ENCODE measurements at regions not wholly inside any gene's neighbourhood (a gene's known extent, or its start where the extent isn't known, plus 50 kb on each side); places are given as distances from the start of the nearest gene placed in this dataset.

GRCh38 chr9:18333157-18333556, 140.8 kb upstream of the ADAMTSL1 start:
- Mint-ChIP-seq H3K36me3 (ENCODE audit: low read depth) (no peaks in the 10 kb centered on the region), H3K9me3 (no peaks in the 10 kb centered on the region), H3K27ac (no peak overlapping the region), H3K4me3 (no peak overlapping the region), H3K27me3 (ENCODE audit: low read depth) (no peaks in the 10 kb centered on the region), H3K4me1 (ENCODE audit: low read depth) (no peaks in the 10 kb centered on the region)
- no peak for DNase-seq (ENCODE audit: low spot score)

DNA sequence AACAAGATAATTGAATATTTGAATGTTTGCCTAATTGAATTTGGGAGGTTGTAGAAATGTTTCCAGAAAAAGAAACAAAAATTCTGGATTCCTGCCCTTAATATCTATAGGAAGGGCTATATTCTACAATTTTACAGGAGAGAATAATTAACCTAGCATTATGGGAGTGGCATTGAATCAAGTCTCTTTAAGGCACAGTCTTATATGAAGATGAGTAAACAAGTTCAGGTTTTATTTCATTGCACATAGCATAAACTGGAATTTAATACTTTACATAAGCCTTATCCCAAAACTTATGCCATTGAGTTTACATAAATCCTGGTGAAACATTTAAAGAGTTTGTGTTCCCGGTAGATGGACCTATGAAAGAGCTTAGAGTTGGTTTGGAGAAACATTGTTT, 138.1 kb upstream of the ADAMTSL1 start:
- Mint-ChIP-seq H3K4me1 (ENCODE audit: low read depth) (no peaks in the 10 kb centered on the region), H3K27me3 (ENCODE audit: low read depth) (no peaks in the 10 kb centered on the region), H3K4me3 (no peak overlapping the region), H3K27ac (no peak overlapping the region), H3K9me3 (no peaks in the 10 kb centered on the region), H3K36me3 (ENCODE audit: low read depth) (no peaks in the 10 kb centered on the region)
- no peak for DNase-seq (ENCODE audit: low spot score)

GRCh38 chr9:18338042-18338441, 135.9 kb upstream of the ADAMTSL1 start:
- Mint-ChIP-seq H3K27me3 (ENCODE audit: low read depth) (no peaks in the 10 kb centered on the region), H3K27ac (no peak overlapping the region), H3K9me3 (no peaks in the 10 kb centered on the region), H3K36me3 (ENCODE audit: low read depth) (no peaks in the 10 kb centered on the region), H3K4me1 (ENCODE audit: low read depth) (no peaks in the 10 kb centered on the region), H3K4me3 (no peak overlapping the region)
- DNase-seq (ENCODE audit: low spot score): no peak

DNA sequence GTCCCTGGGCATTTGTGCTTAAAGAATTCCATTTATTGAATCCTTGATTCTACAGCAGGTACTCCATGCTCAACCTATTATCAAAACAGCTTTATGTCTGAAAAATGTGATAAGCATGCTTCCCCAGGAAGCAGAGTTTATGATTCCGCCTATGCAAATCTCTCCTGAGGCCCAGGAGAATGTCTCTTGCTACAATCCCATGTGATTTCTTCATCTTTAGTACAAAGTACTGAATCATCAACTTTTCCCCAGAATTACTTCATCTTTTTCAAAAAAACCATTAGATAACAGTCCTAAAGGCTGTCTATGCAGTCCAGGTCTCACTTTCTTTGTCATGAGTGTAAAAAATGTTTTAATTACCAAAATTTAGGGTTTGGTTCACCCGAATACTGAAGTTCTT, 130.2 kb upstream of the ADAMTSL1 start:
- H3K9me3 Mint-ChIP-seq: no peaks in the 10 kb centered on the region
- H3K27ac Mint-ChIP-seq: no peak overlapping the region
- no peaks in the 10 kb centered on the region for H3K27me3 Mint-ChIP-seq (ENCODE audit: low read depth)
- no peak overlapping the region for H3K4me3 Mint-ChIP-seq
- no peaks in the 10 kb centered on the region for H3K36me3 Mint-ChIP-seq (ENCODE audit: low read depth)
- H3K4me1 Mint-ChIP-seq (ENCODE audit: low read depth): no peaks in the 10 kb centered on the region
- DNase-seq (ENCODE audit: low spot score): no peak

DNA sequence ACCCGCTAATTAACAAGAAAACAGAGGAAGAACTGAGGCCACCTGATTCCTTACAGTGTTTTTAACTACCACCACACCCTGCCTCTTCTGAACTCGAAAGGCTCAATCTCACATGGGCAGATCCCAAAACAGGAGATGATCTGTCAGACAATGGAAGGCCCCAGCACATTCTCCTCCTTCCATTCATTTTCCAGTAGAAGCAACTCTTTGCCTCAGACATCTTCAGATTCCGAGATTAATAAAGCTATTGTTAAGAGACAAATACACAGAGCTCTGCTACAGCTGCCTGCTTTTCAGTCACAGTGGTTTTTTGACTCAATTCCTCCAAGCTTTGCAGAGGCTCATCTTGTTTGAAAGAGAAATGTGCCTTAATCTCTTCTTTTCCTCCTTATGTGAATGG, 127.2 kb upstream of the ADAMTSL1 start:
- Mint-ChIP-seq H3K9me3 (no peaks in the 10 kb centered on the region), H3K36me3 (ENCODE audit: low read depth) (no peaks in the 10 kb centered on the region), H3K4me3 (no peak overlapping the region), H3K27ac (no peak overlapping the region), H3K27me3 (ENCODE audit: low read depth) (no peaks in the 10 kb centered on the region), H3K4me1 (ENCODE audit: low read depth) (no peaks in the 10 kb centered on the region)
- no peak for DNase-seq (ENCODE audit: low spot score)

- H3K4me1 Mint-ChIP-seq (ENCODE audit: low read depth): no peaks in the 10 kb centered on the region
- H3K9me3 Mint-ChIP-seq: no peaks in the 10 kb centered on the region
- no peaks in the 10 kb centered on the region for H3K27me3 Mint-ChIP-seq (ENCODE audit: low read depth)
- H3K27ac Mint-ChIP-seq: no peak overlapping the region
- H3K36me3 Mint-ChIP-seq (ENCODE audit: low read depth): no peaks in the 10 kb centered on the region
- no peak for DNase-seq (ENCODE audit: low spot score)
- H3K4me3 Mint-ChIP-seq: no peak overlapping the region
Measured at GRCh38 chr9:18347386-18348082, 126.4 kb upstream of the ADAMTSL1 start.

DNA sequence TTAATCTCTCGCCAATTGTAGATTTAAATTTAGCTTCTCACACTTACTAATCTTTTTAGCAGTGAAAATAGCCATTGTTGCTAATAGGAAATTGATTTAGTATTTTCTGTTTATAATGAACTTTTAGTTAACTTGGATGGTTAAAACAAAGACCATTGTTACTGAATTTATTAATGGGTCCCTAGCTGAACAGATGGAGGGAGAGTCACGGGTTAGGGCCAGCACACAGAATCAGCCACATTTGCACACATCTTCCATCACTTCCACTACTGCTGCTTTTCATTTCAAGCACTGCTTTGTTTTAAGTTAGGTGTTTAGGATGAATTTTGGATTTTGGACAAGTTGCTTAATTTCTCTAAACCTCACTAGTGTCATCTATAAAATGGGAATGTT, 125.9 kb upstream of the ADAMTSL1 start:
- no peak for DNase-seq (ENCODE audit: low spot score)
- Mint-ChIP-seq H3K4me3 (no peak overlapping the region), H3K9me3 (no peaks in the 10 kb centered on the region), H3K27ac (no peak overlapping the region), H3K4me1 (ENCODE audit: low read depth) (no peaks in the 10 kb centered on the region), H3K27me3 (ENCODE audit: low read depth) (no peaks in the 10 kb centered on the region), H3K36me3 (ENCODE audit: low read depth) (no peaks in the 10 kb centered on the region)

DNA sequence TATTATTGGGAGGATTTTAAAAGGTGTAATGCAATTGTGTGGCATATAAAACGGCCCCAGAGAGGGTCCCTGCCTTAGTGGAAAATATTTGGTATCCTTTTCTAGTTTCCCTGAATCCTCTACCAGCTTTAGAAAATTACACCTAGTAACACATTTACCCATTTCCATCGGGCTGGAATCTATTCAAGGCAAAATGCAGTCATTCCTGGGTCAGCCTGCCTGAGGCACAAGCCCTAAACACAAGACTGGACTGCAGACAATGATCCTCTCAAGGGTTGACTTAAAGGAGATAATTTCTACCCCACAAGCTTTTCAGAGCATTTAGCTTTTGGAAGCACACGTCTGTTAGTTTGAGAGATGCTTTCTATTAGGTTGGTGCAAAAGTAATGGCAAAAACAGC, 124.4 kb upstream of the ADAMTSL1 start:
- Mint-ChIP-seq H3K4me1 (ENCODE audit: low read depth) (no peaks in the 10 kb centered on the region), H3K27ac (no peak overlapping the region), H3K27me3 (ENCODE audit: low read depth) (no peaks in the 10 kb centered on the region)

DNA sequence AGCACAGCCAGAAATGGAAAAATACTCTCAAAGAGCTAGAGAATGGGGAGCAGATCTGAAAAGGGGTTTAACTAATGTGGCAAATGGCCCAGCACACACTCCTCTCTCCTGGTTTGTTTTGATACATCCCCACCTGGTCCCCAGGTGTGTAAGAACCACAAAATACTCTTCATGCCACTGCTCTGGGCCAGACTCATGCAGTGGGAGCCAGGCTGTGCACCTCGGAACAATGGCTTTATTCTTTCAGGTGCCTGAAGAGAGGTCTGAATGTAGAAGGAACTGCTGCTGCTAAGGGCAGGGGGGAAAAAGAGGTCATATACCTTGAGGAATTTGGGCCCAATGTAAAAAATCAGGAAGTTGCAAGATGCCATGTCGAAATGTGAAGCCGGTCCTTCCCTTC, 123.9 kb upstream of the ADAMTSL1 start:
- Mint-ChIP-seq H3K36me3 (ENCODE audit: low read depth) (no peaks in the 10 kb centered on the region), H3K4me3 (no peak overlapping the region), H3K4me1 (ENCODE audit: low read depth) (no peaks in the 10 kb centered on the region), H3K27me3 (ENCODE audit: low read depth) (no peaks in the 10 kb centered on the region), H3K27ac (no peak overlapping the region), H3K9me3 (no peaks in the 10 kb centered on the region)
- DNase-seq (ENCODE audit: low spot score): no peak

More for the DNA sequence above, 124.4 kb upstream of the ADAMTSL1 start:
- Mint-ChIP-seq H3K4me3 (no peak overlapping the region), H3K36me3 (ENCODE audit: low read depth) (no peaks in the 10 kb centered on the region), H3K9me3 (no peaks in the 10 kb centered on the region)
- DNase-seq (ENCODE audit: low spot score): no peak

DNA sequence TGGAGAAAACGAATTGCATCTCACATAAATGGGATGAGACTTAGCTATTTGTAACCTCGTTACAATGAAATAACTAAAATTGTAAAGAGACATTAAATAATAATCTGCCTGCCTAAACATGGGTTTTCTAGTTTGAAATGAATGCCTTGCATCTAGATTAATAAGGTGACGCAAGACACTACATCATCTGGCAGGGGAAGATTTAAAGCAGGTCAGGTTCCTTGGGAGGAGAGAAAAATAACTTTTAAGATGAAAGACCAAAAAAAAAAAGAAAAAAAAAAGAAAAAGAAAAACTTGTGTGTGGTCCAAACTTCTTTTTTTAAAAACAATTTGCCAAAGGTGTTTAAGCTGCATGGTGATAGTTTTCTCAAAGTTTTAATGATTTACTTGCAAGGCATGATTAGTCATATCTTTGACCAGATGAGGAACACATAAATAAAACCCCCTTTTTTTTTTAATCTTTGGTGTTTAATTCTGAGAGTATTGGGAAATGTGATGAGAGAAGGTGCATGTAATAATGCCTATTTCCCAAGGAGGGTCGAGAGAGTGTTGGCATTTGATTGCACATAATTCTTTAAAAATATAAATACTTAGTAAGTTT, 122.9 kb upstream of the ADAMTSL1 start:
- Mint-ChIP-seq H3K9me3 (no peaks in the 10 kb centered on the region), H3K4me3 (no peak overlapping the region), H3K4me1 (ENCODE audit: low read depth) (no peaks in the 10 kb centered on the region), H3K27ac (no peak overlapping the region), H3K36me3 (ENCODE audit: low read depth) (no peaks in the 10 kb centered on the region), H3K27me3 (ENCODE audit: low read depth) (no peaks in the 10 kb centered on the region)
- DNase-seq (ENCODE audit: low spot score): no peak

- DNase-seq (ENCODE audit: low spot score): no peak
- no peaks in the 10 kb centered on the region for H3K4me1 Mint-ChIP-seq (ENCODE audit: low read depth)
Measured at GRCh38 chr9:18352711-18353110, 121.2 kb upstream of the ADAMTSL1 start.

DNA sequence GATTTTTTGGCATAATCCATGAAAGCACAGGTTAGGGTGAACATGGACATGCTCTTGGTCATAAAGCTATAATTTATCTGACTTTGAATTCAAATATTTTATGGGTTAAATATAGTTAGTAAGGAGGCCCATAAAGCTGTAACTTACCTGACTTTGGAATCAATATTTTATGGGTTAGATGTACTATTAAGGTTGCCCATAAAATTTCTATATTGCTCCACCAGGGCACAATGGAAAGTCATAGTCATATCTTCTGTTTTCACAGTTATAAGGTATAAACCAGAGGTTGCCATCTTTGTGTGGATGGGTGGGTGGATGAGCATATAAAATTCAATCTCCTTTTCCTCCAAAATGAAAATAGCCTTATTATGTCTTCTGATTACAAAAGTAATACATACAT, 120.5 kb upstream of the ADAMTSL1 start:
- no peaks in the 10 kb centered on the region for H3K4me1 Mint-ChIP-seq (ENCODE audit: low read depth)
- no peaks in the 10 kb centered on the region for H3K27me3 Mint-ChIP-seq (ENCODE audit: low read depth)
- no peaks in the 10 kb centered on the region for H3K36me3 Mint-ChIP-seq (ENCODE audit: low read depth)
- DNase-seq (ENCODE audit: low spot score): no peak
- H3K27ac Mint-ChIP-seq: no peak overlapping the region
- no peak overlapping the region for H3K4me3 Mint-ChIP-seq
- H3K9me3 Mint-ChIP-seq: no peaks in the 10 kb centered on the region

More at GRCh38 chr9:18352711-18353110, 121.2 kb upstream of the ADAMTSL1 start:
- H3K4me3 Mint-ChIP-seq: no peak overlapping the region
- H3K9me3 Mint-ChIP-seq: no peaks in the 10 kb centered on the region
- no peaks in the 10 kb centered on the region for H3K36me3 Mint-ChIP-seq (ENCODE audit: low read depth)
- H3K27me3 Mint-ChIP-seq (ENCODE audit: low read depth): no peaks in the 10 kb centered on the region
- H3K27ac Mint-ChIP-seq: no peak overlapping the region

DNA sequence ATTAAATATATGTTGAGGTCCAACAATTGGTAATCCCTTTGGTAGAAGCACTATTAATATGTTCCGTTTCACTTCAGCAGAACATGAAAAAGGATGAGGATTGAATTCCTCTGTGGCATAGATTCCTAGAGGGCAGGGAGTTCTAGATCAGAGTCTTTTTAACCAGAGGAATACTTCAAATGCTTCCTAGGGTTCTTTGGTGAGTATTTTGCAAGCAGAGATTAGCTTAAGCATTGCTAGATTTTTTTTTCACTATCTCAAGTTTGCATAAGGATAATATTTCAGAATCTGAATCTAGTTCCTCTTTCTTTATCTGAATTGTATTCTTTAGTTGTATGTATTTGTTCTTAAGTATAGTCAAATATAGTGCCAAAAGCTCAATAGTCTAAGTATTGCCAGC, 116.6 kb upstream of the ADAMTSL1 start:
- H3K27me3 Mint-ChIP-seq (ENCODE audit: low read depth): no peaks in the 10 kb centered on the region

GRCh38 chr9:18358325-18358724, 115.6 kb upstream of the ADAMTSL1 start:
- Mint-ChIP-seq H3K36me3 (ENCODE audit: low read depth) (no peaks in the 10 kb centered on the region), H3K4me1 (ENCODE audit: low read depth) (no peaks in the 10 kb centered on the region), H3K27me3 (ENCODE audit: low read depth) (no peaks in the 10 kb centered on the region), H3K4me3 (no peak overlapping the region), H3K9me3 (no peaks in the 10 kb centered on the region), H3K27ac (no peak overlapping the region)
- DNase-seq (ENCODE audit: low spot score): no peak

More for the DNA sequence above, 116.6 kb upstream of the ADAMTSL1 start:
- Mint-ChIP-seq H3K9me3 (no peaks in the 10 kb centered on the region), H3K4me1 (ENCODE audit: low read depth) (no peaks in the 10 kb centered on the region), H3K36me3 (ENCODE audit: low read depth) (no peaks in the 10 kb centered on the region), H3K27ac (no peak overlapping the region), H3K4me3 (no peak overlapping the region)
- DNase-seq (ENCODE audit: low spot score): no peak

- Mint-ChIP-seq H3K4me3 (no peak overlapping the region), H3K36me3 (ENCODE audit: low read depth) (no peaks in the 10 kb centered on the region), H3K9me3 (no peaks in the 10 kb centered on the region), H3K27ac (no peak overlapping the region), H3K4me1 (ENCODE audit: low read depth) (no peaks in the 10 kb centered on the region), H3K27me3 (ENCODE audit: low read depth) (no peaks in the 10 kb centered on the region)
- no peak for DNase-seq (ENCODE audit: low spot score)
Measured at GRCh38 chr9:18359335-18359734, 114.6 kb upstream of the ADAMTSL1 start.

All from T-helper 2 cell treated with Interferon-gamma antibody and Interleukin-4, amounts not matched to agents 5 μg/mL and 100 μg/mL, for 36 hours (primary cell).